CD14-positive monocyte (primary cell): ENCODE measurements at regions not wholly inside any gene's neighbourhood (a gene's known extent, or its start where the extent isn't known, plus 50 kb on each side); places are given as distances from the start of the nearest gene placed in this dataset.

Source experiments
- DNase-seq, 3 donors: peaks; one replicate each; pipeline ENCODE4 v3.0.0-alpha.2; 2011 to 2022
- H2AFZ ChIP-seq: 2 replicates; pipeline ENCODE4 v1.6.0; 2012; ENCODE audit warnings: mild to moderate bottlenecking, low read depth, low read length, inconsistent platforms; ENCODE audit not compliant: insufficient read depth, poor library complexity, severe bottlenecking
- H3K27ac ChIP-seq, 2 donors: 1 replicate in 1 of 2; 2 replicates in 1 of 2; pipeline ENCODE4 v1.5.1; 2012 to 2013; ENCODE audit warnings: low read length in 2 of 2, control low read depth in 1 of 2, inconsistent platforms in 1 of 2, low read depth in 1 of 2, mild to moderate bottlenecking in 1 of 2
- H3K27me3 ChIP-seq, 2 donors: one replicate each; pipeline versions ENCODE4 v1.6.0 to v1.6.1; 2011 to 2013; ENCODE audit warnings: low read length in 2 of 2; ENCODE audit not compliant: control insufficient read depth in 2 of 2, insufficient read depth in 2 of 2
- H3K36me3 ChIP-seq, 2 donors: replicated peaks in 1 of 2; 1 replicate in 1 of 2; 2 replicates in 1 of 2; pipeline versions ENCODE4 v1.5.1 to v1.6.1; 2012 to 2013; ENCODE audit warnings: low read length in 2 of 2, control low read depth in 1 of 2, inconsistent platforms in 1 of 2, mild to moderate bottlenecking in 1 of 2; ENCODE audit not compliant: insufficient read depth in 2 of 2, control insufficient read depth in 1 of 2
- H3K4me1 ChIP-seq, 2 donors: 1 replicate in 1 of 2; 2 replicates in 1 of 2; pipeline versions ENCODE4 v1.5.1 to v1.6.1; 2012 to 2013; ENCODE audit warnings: low read length in 2 of 2, control low read depth in 1 of 2, inconsistent platforms in 1 of 2, mild to moderate bottlenecking in 1 of 2, moderate library complexity in 1 of 2; ENCODE audit not compliant: insufficient read depth in 2 of 2, control insufficient read depth in 1 of 2
- H3K4me2 ChIP-seq: replicated peaks from 2 replicates; pipeline ENCODE3; 2012; ENCODE audit warnings: low read length, moderate library complexity, mild to moderate bottlenecking; ENCODE audit not compliant: poor library complexity, severe bottlenecking; ENCODE audit errors: extremely low read depth
- H3K4me3 ChIP-seq, 3 experiments: fragments of 200-600 bp in 1 of 3; sonication (generic) in 1 of 3; replicated peaks in 1 of 3; 1 replicate in 2 of 3; 2 replicates in 1 of 3; pipeline ENCODE4 v1.5.1; 2011 to 2013; ENCODE audit warnings: low read length in 3 of 3, mild to moderate bottlenecking in 3 of 3, control low read depth in 2 of 3, low read depth in 2 of 3, inconsistent platforms in 1 of 3, moderate library complexity in 1 of 3
- H3K79me2 ChIP-seq: 2 replicates; pipeline ENCODE4 v1.6.0; 2012; ENCODE audit warnings: mild to moderate bottlenecking, control low read depth, inconsistent platforms, low read length, moderate library complexity; ENCODE audit not compliant: insufficient read depth
- H3K9ac ChIP-seq: 2 replicates; pipeline ENCODE4 v1.6.0; 2017; ENCODE audit warnings: low read length, mild to moderate bottlenecking; ENCODE audit not compliant: insufficient read depth, poor library complexity, severe bottlenecking
- H3K9me3 ChIP-seq, 2 donors: replicated peaks in 1 of 2; 1 replicate in 1 of 2; 2 replicates in 1 of 2; pipeline versions ENCODE4 v1.5.1 to v1.6.1; 2012 to 2013; ENCODE audit warnings: low read length in 2 of 2, control low read depth in 1 of 2; ENCODE audit not compliant: control insufficient read depth in 1 of 2, insufficient read depth in 1 of 2
- H4K20me1 ChIP-seq: 2 replicates; pipeline ENCODE4 v1.6.0; 2012; ENCODE audit warnings: mild to moderate bottlenecking, low read length, control low read depth, moderate library complexity; ENCODE audit not compliant: insufficient read depth
- H3K27ac Mint-ChIP-seq, 7 donors: one replicate each; pipeline ENCODE4 v1.8.0; 2020; ENCODE audit warnings: mild to moderate bottlenecking in 7 of 7, mixed read lengths in 7 of 7, moderate library complexity in 6 of 7, inconsistent platforms in 2 of 7
- H3K27me3 Mint-ChIP-seq, 3 donors: one replicate each; pipeline ENCODE4 v1.8.0; 2021 to 2022; ENCODE audit warnings: low read depth in 3 of 3, mild to moderate bottlenecking in 3 of 3, mixed read lengths in 3 of 3, moderate library complexity in 3 of 3, inconsistent platforms in 1 of 3
- H3K36me3 Mint-ChIP-seq, 2 donors: one replicate each; pipeline ENCODE4 v1.8.0; 2020; ENCODE audit warnings: mixed read lengths in 2 of 2, inconsistent platforms in 1 of 2, mild to moderate bottlenecking in 1 of 2
- H3K4me1 Mint-ChIP-seq: one replicate; pipeline ENCODE4 v1.8.0; 2020; ENCODE audit warnings: mild to moderate bottlenecking, mixed read lengths
- H3K4me3 Mint-ChIP-seq, 2 donors: one replicate each; pipeline ENCODE4 v1.8.0; 2020; ENCODE audit warnings: mild to moderate bottlenecking in 2 of 2, mixed read lengths in 2 of 2, moderate library complexity in 1 of 2
- H3K9me3 Mint-ChIP-seq, 7 donors: one replicate each; pipeline ENCODE4 v1.8.0; 2020 to 2022; ENCODE audit warnings: mixed read lengths in 7 of 7, mild to moderate bottlenecking in 6 of 7, moderate library complexity in 6 of 7, inconsistent platforms in 2 of 7
- WGBS: methylation state at CpG from one replicate; pipeline ENCODE4 v1.1.5; 2013; ENCODE audit warnings: missing lambda C conversion rate; ENCODE audit not compliant: insufficient coverage; 5-methylcytosine and 5-hydroxymethylcytosine counted together
- intact Hi-C, 2 donors: fragments of 100-400 bp; cut with micrococcal nuclease; formaldehyde crosslinking; loops; one replicate each; pipeline versions ENCODE4 v1.15.0 to v1.15.1; 2023
- TF ChIP-seq, protein P1 (sequence below): fragments of 200-600 bp; IDR thresholded peaks from one replicate; pipeline ENCODE4 v1.8.0; 2022; ENCODE audit warnings: antibody characterized with exemption, mild to moderate bottlenecking

DNA sequence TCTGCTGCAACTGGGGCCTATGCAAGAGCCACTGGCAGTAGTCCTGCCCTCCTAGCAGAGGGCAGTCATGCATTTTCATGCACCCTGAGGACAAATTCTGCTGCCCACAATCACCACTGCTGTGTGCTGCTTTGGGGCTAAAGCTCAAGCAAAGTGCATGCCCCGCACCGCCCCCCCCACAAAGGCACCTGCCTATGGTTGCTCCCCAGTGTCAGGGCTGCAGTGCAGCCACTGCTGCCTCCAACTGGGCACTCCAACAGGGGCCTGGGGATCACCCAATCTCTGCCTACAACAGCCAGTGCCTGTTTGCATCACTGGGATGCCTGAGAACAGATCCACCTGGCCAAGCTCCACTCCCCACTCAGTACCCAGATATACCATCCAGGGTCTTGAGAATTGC, 417.0 kb downstream of the HTR7 start:
- Mint-ChIP-seq H3K36me3 (no peaks in the 10 kb centered on the region), H3K4me1 (no peaks in the 10 kb centered on the region), H3K4me3 (no peak overlapping the region), H3K27me3 (peaks cover 0 to 2% (median 2%) of the 10 kb centered on the region in 3 donors), H3K27ac (no peak overlapping the region), H3K9me3 (peaks cover 0 to 23% (median 11%) of the 10 kb centered on the region in 7 donors)
- no peak overlapping the region for H3K4me2 ChIP-seq
- intact Hi-C loops, result no loop called here
- H3K27ac ChIP-seq, result no peak overlapping the region
- H3K9me3 ChIP-seq, result peaks cover 12 to 15% of the 10 kb centered on the region in 2 donors
- no peaks in the 10 kb centered on the region for H3K79me2 ChIP-seq
- no peaks in the 10 kb centered on the region for H3K36me3 ChIP-seq
- no peak overlapping the region for H3K9ac ChIP-seq
- H2AFZ ChIP-seq, result no peak overlapping the region
- TF ChIP-seq, protein P1, sequence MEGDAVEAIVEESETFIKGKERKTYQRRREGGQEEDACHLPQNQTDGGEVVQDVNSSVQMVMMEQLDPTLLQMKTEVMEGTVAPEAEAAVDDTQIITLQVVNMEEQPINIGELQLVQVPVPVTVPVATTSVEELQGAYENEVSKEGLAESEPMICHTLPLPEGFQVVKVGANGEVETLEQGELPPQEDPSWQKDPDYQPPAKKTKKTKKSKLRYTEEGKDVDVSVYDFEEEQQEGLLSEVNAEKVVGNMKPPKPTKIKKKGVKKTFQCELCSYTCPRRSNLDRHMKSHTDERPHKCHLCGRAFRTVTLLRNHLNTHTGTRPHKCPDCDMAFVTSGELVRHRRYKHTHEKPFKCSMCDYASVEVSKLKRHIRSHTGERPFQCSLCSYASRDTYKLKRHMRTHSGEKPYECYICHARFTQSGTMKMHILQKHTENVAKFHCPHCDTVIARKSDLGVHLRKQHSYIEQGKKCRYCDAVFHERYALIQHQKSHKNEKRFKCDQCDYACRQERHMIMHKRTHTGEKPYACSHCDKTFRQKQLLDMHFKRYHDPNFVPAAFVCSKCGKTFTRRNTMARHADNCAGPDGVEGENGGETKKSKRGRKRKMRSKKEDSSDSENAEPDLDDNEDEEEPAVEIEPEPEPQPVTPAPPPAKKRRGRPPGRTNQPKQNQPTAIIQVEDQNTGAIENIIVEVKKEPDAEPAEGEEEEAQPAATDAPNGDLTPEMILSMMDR, result no peak
- H4K20me1 ChIP-seq, result no peaks in the 10 kb centered on the region
- H3K27me3 ChIP-seq, result no peaks in the 10 kb centered on the region
- no peaks in the 10 kb centered on the region for H3K4me1 ChIP-seq
- 88% methylated on average over 2 of the region's 2 CpGs for WGBS
- DNase-seq, result no peak
- no peak overlapping the region for H3K4me3 ChIP-seq

DNA sequence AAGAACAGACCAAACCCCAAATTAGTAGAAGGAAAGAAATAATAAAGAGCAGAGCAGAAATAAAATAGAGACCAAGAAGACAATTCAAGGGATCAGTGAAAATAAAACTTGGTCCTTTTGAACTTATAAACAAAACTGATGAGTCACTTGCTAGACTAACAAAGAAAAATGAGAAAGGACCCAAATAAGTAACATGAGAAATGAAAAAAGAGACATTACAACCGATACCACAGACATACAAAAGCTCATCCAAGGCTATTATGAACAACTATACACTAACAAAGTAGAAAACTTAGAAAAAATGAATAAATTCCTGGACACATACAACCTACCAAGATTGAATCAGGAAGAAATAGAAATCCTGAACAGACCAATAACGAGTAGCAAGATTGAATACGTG, 414.5 kb downstream of the HTR7 start:
- Mint-ChIP-seq H3K9me3 (peaks cover 2 to 19% (median 9%) of the 10 kb centered on the region in 7 donors), H3K27me3 (no peaks in the 10 kb centered on the region), H3K4me3 (no peak overlapping the region), H3K36me3 (no peaks in the 10 kb centered on the region), H3K27ac (no peak overlapping the region), H3K4me1 (no peaks in the 10 kb centered on the region)
- Histone ChIP-seq H3K27ac (no peak overlapping the region), H4K20me1 (no peaks in the 10 kb centered on the region), H3K79me2 (no peaks in the 10 kb centered on the region), H3K4me3 (no peak overlapping the region), H3K4me1 (no peaks in the 10 kb centered on the region), H3K4me2 (no peak overlapping the region), H3K27me3 (no peaks in the 10 kb centered on the region), H3K36me3 (no peaks in the 10 kb centered on the region), H3K9ac (no peak overlapping the region), H2AFZ (no peak overlapping the region), H3K9me3 (peaks cover 12 to 15% of the 10 kb centered on the region in 2 donors)
- no peak for DNase-seq
- intact Hi-C loops, result no loop called here
- WGBS, result 84% methylated on average over 2 of the region's 3 CpGs
- TF ChIP-seq, protein P1, result no peak
